Activated naive CD4-positive, alpha-beta T cell treated with Interleukin-2 at 50 U/mL for 16 hours (primary cell): ENCODE measurements at regions not wholly inside any gene's neighbourhood (a gene's known extent, or its start where the extent isn't known, plus 50 kb on each side); places are given as distances from the start of the nearest gene placed in this dataset.
"Not testable (repeated sequence)": the region's sequence is repeated elsewhere in the genome, so short reads cannot be mapped to it uniquely, and the experiment has no call there.

Experiments used
- DNase-seq: peaks from one replicate; pipeline ENCODE4 v3.0.0-alpha.2; 2020

GRCh38 chr4:129908117-129908516 lies 812.2 kb downstream of the C4orf33 start:
- DNase-seq: no peak

DNA sequence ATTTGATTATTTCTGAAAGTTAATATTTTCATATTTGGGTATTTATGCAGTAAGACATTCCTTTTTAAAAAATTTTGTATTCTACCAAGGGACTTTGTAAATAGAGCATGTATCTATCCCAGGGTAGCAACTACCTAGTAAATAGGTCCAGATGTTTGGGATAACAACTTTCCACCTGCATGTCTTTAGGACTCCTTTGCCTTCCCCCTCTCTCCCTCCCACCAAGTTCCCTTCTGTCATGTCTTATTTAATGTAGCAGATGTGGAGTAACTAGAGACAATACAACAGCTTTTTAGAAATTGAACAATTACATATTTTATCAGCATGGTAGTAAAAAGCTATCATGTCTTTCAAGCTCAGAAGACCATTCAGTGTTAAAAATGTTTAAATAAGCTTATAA lies 821.0 kb downstream of the C4orf33 start:
- DNase-seq: no peak

- DNase-seq: no peak
Observed at GRCh38 chr4:129917651-129918050, 821.7 kb downstream of the C4orf33 start.

GRCh38 chr4:129926936-129927335 lies 831.0 kb downstream of the C4orf33 start:
- no peak for DNase-seq

- DNase-seq: no peak
Observed at GRCh38 chr4:129929052-129929451, 833.1 kb downstream of the C4orf33 start.

- no peak for DNase-seq
Observed at GRCh38 chr4:129929984-129930383, 834.0 kb downstream of the C4orf33 start.

- DNase-seq: no peak
Observed at GRCh38 chr4:129950217-129950616, 854.3 kb downstream of the C4orf33 start.

GRCh38 chr4:129966175-129966574 lies 870.2 kb downstream of the C4orf33 start:
- no peak for DNase-seq

DNA sequence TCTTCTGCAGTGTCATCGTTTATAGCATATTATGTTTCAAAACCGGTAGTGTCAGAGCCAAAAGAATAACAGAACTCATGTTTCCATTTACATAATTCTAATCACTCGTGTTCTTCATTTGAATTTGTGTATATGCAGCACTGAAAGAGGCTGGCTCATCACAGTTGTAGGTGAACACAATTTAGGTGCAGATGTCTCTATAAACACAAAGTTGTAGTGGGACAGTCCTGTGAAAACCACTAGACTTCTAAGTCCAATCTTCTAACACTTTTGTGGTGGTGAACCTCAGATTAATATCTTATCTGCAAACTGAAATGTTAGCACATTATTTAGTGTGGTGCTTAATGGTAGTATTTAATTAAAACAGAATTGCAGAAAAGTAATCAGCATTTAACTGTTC lies 872.4 kb downstream of the C4orf33 start:
- no peak for DNase-seq

- no peak for DNase-seq
Observed at GRCh38 chr4:129968778-129969177, 872.8 kb downstream of the C4orf33 start.

DNA sequence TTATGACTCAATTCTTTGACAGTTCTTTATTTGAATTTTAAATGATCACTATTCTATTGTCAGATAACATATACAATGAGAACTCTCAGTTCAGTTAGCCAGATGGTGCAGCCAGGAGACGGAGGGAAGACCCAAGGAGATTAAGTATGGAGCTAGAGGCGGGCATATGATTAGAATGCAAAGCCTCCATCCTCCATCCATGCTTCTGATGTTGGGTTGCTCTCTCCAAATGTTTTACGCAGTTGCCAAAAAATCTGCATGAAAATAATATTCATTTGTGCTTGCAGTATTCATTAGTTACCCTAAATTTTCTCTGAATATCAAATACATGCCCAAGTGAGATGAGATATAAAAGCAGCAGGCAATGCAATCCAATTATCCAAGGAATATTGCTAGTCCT lies 874.8 kb downstream of the C4orf33 start:
- no peak for DNase-seq

GRCh38 chr4:129971419-129971818 lies 875.5 kb downstream of the C4orf33 start:
- no peak for DNase-seq

- DNase-seq: no peak
Observed at GRCh38 chr4:129972257-129972656, 876.3 kb downstream of the C4orf33 start.

- DNase-seq: no peak
Observed at GRCh38 chr4:129974730-129975129, 878.8 kb downstream of the C4orf33 start.

DNA sequence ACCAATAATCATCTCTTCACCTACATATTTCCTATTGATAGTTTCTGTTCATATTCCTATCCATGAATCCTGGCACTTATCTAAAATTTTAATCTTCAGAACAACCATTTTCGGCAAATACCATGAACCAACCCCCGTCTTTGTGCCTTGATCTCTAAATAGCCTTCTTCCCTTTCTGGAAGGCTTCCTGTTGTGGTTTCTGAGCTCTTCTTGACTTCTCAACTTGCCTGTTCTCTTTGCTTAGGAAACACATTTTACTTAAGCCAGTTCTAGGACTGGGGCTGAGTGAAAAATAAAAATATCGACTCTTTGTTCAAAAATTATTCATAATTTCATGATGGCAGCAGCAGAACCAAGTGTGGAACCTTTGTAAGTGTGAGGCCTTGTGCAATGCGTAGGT lies 882.4 kb downstream of the C4orf33 start:
- DNase-seq: no peak

DNA sequence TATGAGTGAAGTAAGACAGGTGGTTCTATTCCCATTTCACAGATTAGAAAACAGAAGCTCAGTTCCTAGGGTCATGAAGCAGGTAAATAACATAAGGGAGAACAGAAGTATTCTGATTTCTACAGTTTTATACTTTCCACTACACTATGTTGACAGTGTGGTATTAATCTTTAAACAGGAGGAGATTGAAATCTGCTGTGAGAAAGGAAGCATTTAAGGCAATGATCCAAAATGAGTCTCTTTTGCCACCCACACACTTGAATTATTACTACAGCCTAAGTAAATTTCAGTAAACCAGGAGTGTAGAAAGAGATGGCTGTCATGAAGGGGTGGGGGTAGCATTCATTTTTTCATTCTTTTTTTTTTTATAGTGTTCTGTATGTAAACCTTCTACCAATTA lies 893.0 kb downstream of the C4orf33 start:
- DNase-seq: no peak

DNA sequence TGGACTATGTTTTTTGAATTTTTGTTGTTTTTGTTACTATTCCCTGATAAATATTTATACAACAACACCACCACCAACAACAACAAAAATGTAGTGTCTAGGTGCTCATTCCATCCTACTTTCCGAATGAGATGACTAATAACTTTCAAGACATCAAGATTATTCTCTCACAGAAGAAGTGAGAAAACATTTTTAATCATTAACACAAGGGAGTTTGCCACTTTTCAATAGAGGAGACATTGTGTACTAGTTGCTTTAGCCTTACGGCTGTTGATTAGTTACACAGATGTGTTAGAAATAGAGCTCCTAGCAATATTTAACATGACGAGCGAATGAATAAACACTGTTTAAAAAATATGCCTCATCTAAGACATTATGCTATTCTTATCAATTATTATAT lies 898.8 kb downstream of the C4orf33 start:
- DNase-seq: no peak

DNA sequence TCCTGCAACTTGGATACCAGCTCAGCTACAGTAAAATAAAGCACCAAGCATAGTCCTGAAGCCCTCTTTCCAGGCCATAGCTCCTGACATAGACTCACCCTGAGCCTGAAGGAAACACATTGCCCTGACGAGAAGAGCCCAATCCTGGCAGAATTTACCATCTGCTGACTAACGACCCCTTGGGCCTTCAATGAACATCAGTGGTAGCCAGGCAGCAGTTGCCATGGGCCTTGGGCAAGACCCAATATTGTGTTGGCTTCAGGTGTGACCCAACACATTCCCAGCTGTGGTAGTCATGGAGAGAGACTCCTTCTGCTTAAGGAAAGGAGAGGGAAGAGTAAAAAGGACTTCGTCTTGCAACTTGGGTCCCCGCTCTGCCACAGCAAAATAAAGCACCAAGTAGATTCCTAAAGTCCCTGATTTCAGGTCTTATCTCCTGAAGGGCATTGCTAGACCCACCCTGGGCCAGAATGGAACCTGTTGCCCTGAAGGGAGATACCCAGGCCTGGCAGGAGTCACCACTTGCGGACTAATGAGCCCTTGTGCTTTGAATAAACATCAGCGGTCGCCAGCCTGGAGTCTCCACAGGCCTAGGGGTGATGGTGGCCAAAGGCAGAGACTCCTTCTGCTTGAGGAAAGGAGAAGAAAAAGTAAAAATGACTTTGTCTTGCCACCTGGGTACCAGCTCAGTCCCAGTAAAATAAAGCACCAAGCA lies 902.6 kb downstream of the C4orf33 start:
- no peak for DNase-seq

GRCh38 chr4:129999156-129999555 lies 903.2 kb downstream of the C4orf33 start:
- no peak for DNase-seq

- DNase-seq: no peak
Observed at GRCh38 chr4:130008461-130008860, 912.5 kb downstream of the C4orf33 start.

DNA sequence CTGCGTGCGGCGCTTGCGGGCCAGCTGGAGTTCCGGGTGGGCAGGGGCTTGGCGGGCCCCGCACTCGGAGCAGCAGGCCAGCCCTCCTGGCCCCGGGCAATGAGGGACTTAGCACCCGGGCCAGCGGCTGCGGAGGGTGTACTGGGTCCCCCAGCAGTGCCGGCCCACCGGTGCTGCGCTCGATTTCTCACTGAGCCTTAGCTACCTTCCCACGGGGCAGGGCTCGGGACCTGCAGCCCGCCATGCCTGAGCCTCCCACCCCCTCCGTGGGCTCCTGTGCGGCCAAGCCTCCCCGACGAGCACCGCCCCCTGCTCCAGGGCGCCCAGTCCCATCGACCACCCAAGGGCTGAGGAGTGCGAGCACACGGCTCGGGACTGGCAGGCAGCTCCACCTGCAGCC lies 916.9 kb downstream of the C4orf33 start:
- not testable (repeated sequence) for DNase-seq

DNA sequence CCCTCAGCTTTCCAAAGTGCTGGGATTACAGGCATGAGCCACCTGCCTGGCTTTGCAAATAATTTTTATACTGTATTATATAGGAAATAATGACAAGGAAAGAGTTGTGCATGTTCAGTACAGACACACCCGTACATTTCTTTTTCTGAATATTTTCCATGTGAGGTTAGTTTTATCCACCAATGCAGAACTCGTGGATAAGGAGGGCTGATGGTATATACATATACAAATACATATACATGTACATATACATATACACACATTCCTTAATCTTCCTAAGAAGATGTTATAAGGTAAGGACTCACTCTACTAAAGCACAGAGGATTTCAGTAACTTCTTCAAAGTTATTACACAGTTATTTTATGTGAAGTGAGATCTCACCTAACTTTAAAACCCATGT lies 925.8 kb downstream of the C4orf33 start:
- no peak for DNase-seq

DNA sequence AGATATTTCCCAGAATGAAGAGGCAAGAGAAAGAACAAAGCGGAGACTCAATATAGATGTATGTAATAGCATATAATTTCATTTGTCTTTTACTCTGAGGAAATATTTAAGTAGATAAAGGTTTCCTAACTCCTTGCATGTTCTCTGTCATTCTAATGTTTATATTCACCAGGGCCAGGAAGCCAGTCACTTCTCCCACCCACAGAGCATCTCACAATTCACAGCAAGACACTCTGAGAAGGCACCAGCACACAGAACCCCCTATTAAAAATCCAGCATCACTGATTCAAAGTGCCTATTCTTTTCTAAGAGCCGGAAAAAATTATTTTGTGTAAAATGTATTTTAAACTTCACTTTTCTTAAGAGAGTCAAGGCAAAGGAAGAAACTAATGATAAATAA lies 927.1 kb downstream of the C4orf33 start:
- no peak for DNase-seq

DNA sequence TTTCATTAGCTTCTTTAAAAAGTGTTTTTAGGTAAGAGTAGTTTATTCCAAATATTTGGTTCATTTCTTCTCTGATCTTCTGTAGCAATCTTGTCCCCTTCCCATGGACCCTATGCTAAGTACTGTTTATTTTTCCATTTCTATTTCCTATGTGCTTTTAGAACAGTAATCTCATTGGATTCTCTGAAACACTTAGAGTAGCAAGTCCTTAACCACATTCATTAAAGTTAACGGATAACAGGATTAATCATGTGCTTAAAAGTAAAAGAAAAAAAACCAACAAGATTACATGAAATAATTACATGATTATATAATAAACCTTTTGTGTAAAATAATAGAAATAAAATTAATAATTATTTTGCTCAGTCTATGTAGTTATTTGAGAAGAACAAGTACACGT lies 929.7 kb downstream of the C4orf33 start:
- DNase-seq: no peak

DNA sequence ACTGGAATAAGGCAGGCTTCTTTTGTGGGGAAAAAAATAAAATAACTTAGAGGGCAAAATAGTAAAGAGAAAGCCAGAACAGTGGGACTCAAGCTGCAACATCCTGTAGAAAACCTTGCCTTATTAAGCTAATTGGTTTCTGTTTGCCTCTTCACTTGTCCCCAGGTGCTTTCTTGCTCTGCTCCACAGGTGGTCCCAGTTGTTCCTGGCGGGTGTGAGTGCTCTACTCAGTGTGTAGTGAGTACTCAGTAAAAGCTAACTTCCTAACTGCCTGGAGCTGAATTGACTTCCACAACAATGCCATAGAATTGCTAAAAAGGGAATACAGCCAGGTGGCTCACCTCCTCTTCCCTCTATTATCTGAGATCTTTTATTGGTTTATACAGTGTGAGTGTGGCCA lies 930.2 kb downstream of the C4orf33 start:
- DNase-seq: no peak

DNA sequence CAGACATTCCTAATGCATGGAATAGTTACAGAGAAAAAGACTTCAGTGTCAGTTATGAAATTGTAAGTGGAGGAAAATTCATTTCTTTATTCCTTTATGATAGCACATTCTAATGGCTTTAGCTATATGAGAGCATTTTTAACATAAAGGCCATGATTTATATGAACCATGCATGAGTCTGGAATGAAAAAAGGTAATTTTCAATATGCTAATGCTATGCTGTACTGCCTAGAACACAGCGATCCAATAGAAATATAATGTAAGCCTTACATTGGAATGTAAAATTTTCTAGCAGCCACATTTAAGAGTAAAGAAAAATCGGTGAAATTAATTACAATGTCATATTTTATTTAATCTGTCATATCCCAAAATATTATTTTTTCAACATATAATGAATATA lies 932.0 kb downstream of the C4orf33 start:
- no peak for DNase-seq
